OCI-LY3 (cell line): ENCODE measurements at regions not wholly inside any gene's neighbourhood (a gene's known extent, or its start where the extent isn't known, plus 50 kb on each side); places are given as distances from the start of the nearest gene placed in this dataset.

Source experiments
- CTCF ChIP-seq: fragments of 200-600, 300-600 bp; sonication (generic); IDR thresholded peaks from 2 replicates; pipeline ENCODE4 v1.5.1; 2014; ENCODE audit warnings: antibody characterized with exemption, low read length, low read depth
- EZH2phosphoT487 ChIP-seq: fragments of 200-600 bp; shearing (Covaris generic); IDR thresholded peaks from 2 replicates; pipeline ENCODE4 v1.6.1; 2018; ENCODE audit warnings: antibody characterized with exemption, mixed run types, low read depth

DNA sequence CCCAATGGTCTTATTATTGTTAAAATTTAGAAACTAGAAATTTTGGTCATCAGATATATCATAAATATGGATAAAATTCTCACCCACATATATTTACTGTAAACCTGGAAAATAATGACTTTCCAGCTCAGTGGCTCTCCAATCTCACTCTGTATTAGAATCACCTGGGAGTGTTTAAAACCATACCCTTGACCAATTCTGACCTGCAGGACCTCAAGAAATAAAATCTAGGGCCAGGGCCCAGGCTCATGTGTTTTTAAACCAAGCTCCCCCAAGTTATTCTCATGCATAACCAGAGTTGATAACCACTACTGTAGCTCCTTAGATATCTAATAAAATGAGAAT is 372.1 kb downstream of the SHQ1 start:
- TF ChIP-seq CTCF (no peak), EZH2phosphoT487 (no peak)
